ENCODE measurements at regions not wholly inside any gene's neighbourhood (a gene's known extent, or its start where the extent isn't known, plus 50 kb on each side); places are given as distances from the start of the nearest gene placed in this dataset.

DNA sequence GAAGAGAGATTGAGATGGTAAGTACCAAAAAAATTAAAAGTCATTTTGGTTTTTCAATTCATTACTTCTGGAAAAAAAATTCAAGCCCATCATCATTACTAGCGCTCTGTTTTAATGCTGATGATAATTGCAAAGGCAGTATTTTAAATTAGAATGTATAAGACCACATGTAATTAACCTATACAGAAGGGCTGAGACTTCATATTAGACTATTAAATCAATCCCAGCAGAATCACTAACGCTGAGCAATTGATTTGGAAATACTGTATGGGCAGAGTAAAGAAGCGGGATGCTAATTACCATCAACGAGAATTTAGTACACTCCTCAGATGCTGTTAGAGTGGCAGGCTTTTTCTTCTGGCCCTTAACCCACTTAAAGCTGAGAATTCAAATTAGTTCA lies 165.0 kb downstream of the SLC4A3 start:
- TF ChIP-seq CTCF (IDR thresholded peaks at IDR 0.05) (no peak), POLR2A (IDR thresholded peaks at IDR 0.05) (no peak), POLR2AphosphoS5 (IDR thresholded peaks at IDR 0.05; ENCODE audit: insufficient read depth in 1 of 2, low read depth in 1 of 2) (no peak)
